GM20000 (cell line): ENCODE measurements at regions not wholly inside any gene's neighbourhood (a gene's known extent, or its start where the extent isn't known, plus 50 kb on each side); places are given as distances from the start of the nearest gene placed in this dataset.

ENCODE experiments used
- DNase-seq: peaks from one replicate; pipeline ENCODE4 v3.0.0; 2012; ENCODE audit warnings: low spot score
- CTCF ChIP-seq: IDR thresholded peaks from 2 replicates; pipeline ENCODE4 v1.5.1; 2012; ENCODE audit warnings: mild to moderate bottlenecking, control low read depth; ENCODE audit errors: extremely low read depth, missing control alignments

- TF ChIP-seq CTCF: no peak
- no peak for DNase-seq
These were observed 145.4 kb downstream of the NMUR2 start for GRCh38 chr5:152259702-152260101.

GRCh38 chr5:152256580-152256979 is 148.5 kb downstream of the NMUR2 start:
- no peak for DNase-seq
- no peak for TF ChIP-seq CTCF

GRCh38 chr5:152255411-152255810 is 149.7 kb downstream of the NMUR2 start:
- DNase-seq: no peak
- TF ChIP-seq CTCF: no peak

GRCh38 chr5:152247850-152248385 is 157.2 kb downstream of the NMUR2 start:
- DNase-seq: no peak
- no peak for TF ChIP-seq CTCF

DNA sequence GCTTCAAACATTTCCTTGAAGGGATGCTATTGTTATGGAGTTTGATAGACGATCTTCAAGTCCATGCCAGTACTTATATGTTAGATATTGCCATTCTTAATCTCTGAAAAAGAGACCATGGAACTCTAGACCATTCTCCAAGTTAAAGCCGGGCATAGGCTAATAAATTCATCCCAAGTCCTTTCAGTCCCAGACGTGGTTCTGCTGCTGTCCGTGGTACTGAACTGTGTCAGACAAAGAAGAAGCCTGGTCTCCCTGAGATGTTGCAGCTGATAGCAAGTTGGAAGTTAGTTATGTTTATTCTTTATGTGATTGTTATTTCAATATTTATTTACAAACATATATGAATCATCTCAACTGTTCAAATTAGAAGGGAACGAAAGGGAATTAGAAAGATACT is 158.7 kb downstream of the NMUR2 start:
- no peak for DNase-seq
- TF ChIP-seq CTCF: no peak

DNA sequence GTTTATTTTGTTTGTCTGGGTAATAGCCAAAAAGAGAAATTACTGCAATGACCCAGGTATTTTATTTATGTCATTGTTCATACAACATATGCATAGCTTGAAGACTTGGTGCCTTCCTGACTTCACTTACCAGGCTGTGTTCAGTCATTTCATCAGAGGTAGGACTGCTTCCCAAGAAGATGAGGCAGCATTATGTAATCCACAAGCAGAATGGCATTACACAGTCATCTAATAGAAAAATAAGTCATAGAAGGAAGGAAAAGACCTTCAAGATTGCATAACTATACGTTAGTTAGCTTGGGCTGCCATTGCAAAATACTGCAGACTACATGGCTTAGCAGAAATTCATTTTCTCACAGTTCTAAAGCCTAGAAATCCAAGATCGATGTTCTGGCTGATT is 167.5 kb downstream of the NMUR2 start:
- TF ChIP-seq CTCF: no peak
- no peak for DNase-seq

GRCh38 chr5:152226191-152226590 is 178.9 kb downstream of the NMUR2 start:
- no peak for DNase-seq
- TF ChIP-seq CTCF: no peak
